GM18499 (cell line): ENCODE measurements at regions not wholly inside any gene's neighbourhood (a gene's known extent, or its start where the extent isn't known, plus 50 kb on each side); places are given as distances from the start of the nearest gene placed in this dataset.
A peak's percentile ranks its signal among the peaks of the same experiment; 100 is the strongest.
"Not testable (repeated sequence)": the region's sequence is repeated elsewhere in the genome, so short reads cannot be mapped to it uniquely, and the experiment has no call there.

Source experiments
- ATAC-seq: cut with Tn5 transposase; IDR thresholded peaks from one replicate; pipeline ENCODE4 v1.9.1; 2021; ENCODE audit warnings: moderate number of reproducible peaks; ENCODE audit not compliant: insufficient read depth, unreplicated experiment

GRCh38 chr6:118720125-118720473 is 68.7 kb upstream of the CEP85L start:
- ATAC-seq = no peak

- no peak for ATAC-seq
These were observed 68.1 kb upstream of the CEP85L start for GRCh38 chr6:118719351-118720124.

- no peak for ATAC-seq
These were observed 67.5 kb upstream of the CEP85L start for GRCh38 chr6:118718903-118719302.

GRCh38 chr6:118718297-118718696 is 66.9 kb upstream of the CEP85L start:
- no peak for ATAC-seq

GRCh38 chr6:118717106-118717505 is 65.7 kb upstream of the CEP85L start:
- ATAC-seq = no peak

GRCh38 chr6:118715907-118716306 is 64.5 kb upstream of the CEP85L start:
- not testable (repeated sequence) for ATAC-seq

- ATAC-seq = no peak
These were observed 64.0 kb upstream of the CEP85L start for GRCh38 chr6:118715376-118715775.

- ATAC-seq = no peak
These were observed 63.4 kb upstream of the CEP85L start for GRCh38 chr6:118714756-118715155.

- no peak for ATAC-seq
These were observed 61.6 kb upstream of the CEP85L start for GRCh38 chr6:118712969-118713368.

- ATAC-seq = no peak
These were observed 59.2 kb upstream of the CEP85L start for GRCh38 chr6:118710616-118711015.

- ATAC-seq = peak; percentile 91
These were observed 58.5 kb upstream of the CEP85L start for GRCh38 chr6:118709859-118710350.

- no peak for ATAC-seq
These were observed 57.4 kb upstream of the CEP85L start for GRCh38 chr6:118708744-118709143.

GRCh38 chr6:118708055-118708454 is 56.7 kb upstream of the CEP85L start:
- ATAC-seq = no peak

- ATAC-seq = no peak
These were observed 55.3 kb upstream of the CEP85L start for GRCh38 chr6:118706702-118707101.

- no peak for ATAC-seq
These were observed 54.4 kb upstream of the CEP85L start for GRCh38 chr6:118705544-118706491.

- no peak for ATAC-seq
These were observed 53.5 kb upstream of the CEP85L start for GRCh38 chr6:118704915-118705314.

- not testable (repeated sequence) for ATAC-seq
These were observed 49.9 kb upstream of the CEP85L start for GRCh38 chr6:118701260-118701659.
